T-helper 1 cell treated with Interleukin-12 subunit alpha and Interleukin-12 subunit beta and Interleukin-4 antibody, amounts not matched to agents 30 ng/mL and 1 ng/mL, for 36 hours (primary cell): ENCODE measurements at regions not wholly inside any gene's neighbourhood (a gene's known extent, or its start where the extent isn't known, plus 50 kb on each side); places are given as distances from the start of the nearest gene placed in this dataset.

ENCODE experiments used
- intact Hi-C: fragments of 100-400 bp; cut with micrococcal nuclease; formaldehyde crosslinking; loops from one replicate; pipeline ENCODE4 v1.15.1; 2024

GRCh38 chr2:145511946-145512345 is 992.0 kb upstream of the ZEB2 start:
- intact Hi-C loops: no loop called here

GRCh38 chr2:145503511-145503910 is 983.6 kb upstream of the ZEB2 start:
- intact Hi-C loops: no loop called here

GRCh38 chr2:145501920-145502319 is 982.0 kb upstream of the ZEB2 start:
- intact Hi-C loops: no loop called here

GRCh38 chr2:145495590-145495989 is 975.7 kb upstream of the ZEB2 start:
- intact Hi-C loops: no loop called here

- intact Hi-C loops: no loop called here
Measured at GRCh38 chr2:145494441-145494840, 974.5 kb upstream of the ZEB2 start.

GRCh38 chr2:145488571-145488970 is 968.7 kb upstream of the ZEB2 start:
- intact Hi-C loops: no loop called here

GRCh38 chr2:145484448-145485097 is 964.7 kb upstream of the ZEB2 start:
- intact Hi-C loops: no loop called here

- intact Hi-C loops: no loop called here
Measured at GRCh38 chr2:145483854-145484253, 963.9 kb upstream of the ZEB2 start.

- intact Hi-C loops: no loop called here
Measured at GRCh38 chr2:145481334-145481922, 961.5 kb upstream of the ZEB2 start.

GRCh38 chr2:145464866-145465265 is 944.9 kb upstream of the ZEB2 start:
- intact Hi-C loops: no loop called here

GRCh38 chr2:145460112-145460511 is 940.2 kb upstream of the ZEB2 start:
- intact Hi-C loops: no loop called here

GRCh38 chr2:145431181-145431951 is 911.4 kb upstream of the ZEB2 start:
- intact Hi-C loops: no loop called here

GRCh38 chr2:145423809-145424208 is 903.9 kb upstream of the ZEB2 start:
- intact Hi-C loops: no loop called here

- intact Hi-C loops: no loop called here
Measured at GRCh38 chr2:145422576-145422975, 902.7 kb upstream of the ZEB2 start.

- intact Hi-C loops: no loop called here
Measured at GRCh38 chr2:145421841-145422240, 901.9 kb upstream of the ZEB2 start.

GRCh38 chr2:145416640-145417039 is 896.7 kb upstream of the ZEB2 start:
- intact Hi-C loops: loop anchor here (10.0 kb wide), 1 partner anchor 1232 kb away; no protein-coding TSS in a partner anchor

- intact Hi-C loops: loop anchor here (10.0 kb wide), 1 partner anchor 1230 kb away; no protein-coding TSS in a partner anchor
Measured at GRCh38 chr2:145415151-145415550, 895.2 kb upstream of the ZEB2 start.

GRCh38 chr2:145413261-145414030 is 893.5 kb upstream of the ZEB2 start:
- intact Hi-C loops: loop anchor here (10.0 kb wide), 1 partner anchor 1229 kb away; no protein-coding TSS in a partner anchor

GRCh38 chr2:145412155-145412554 is 892.2 kb upstream of the ZEB2 start:
- intact Hi-C loops: loop anchor here (10.0 kb wide), 1 partner anchor 1227 kb away; no protein-coding TSS in a partner anchor

- intact Hi-C loops: loop anchor here (1.0 to 10.0 kb wide), 5 partner anchors 88 to 1227 kb away; a partner anchor contains a TSS
Measured at GRCh38 chr2:145411493-145411892, 891.6 kb upstream of the ZEB2 start.

GRCh38 chr2:145410086-145410485 is 890.2 kb upstream of the ZEB2 start:
- intact Hi-C loops: loop anchor here (2.0 to 10.0 kb wide), 3 partner anchors 893 to 1225 kb away; a partner anchor contains a TSS
